ENCODE measurements at regions not wholly inside any gene's neighbourhood (a gene's known extent, or its start where the extent isn't known, plus 50 kb on each side); places are given as distances from the start of the nearest gene placed in this dataset.

- Mint-ChIP-seq H3K9me3 (peaks cover 7 to 20% (median 9%) of the 10 kb centered on the region in 7 donors), H3K27me3 (ENCODE audit: low read depth in 3 of 3) (peaks cover 8 to 17% (median 13%) of the 10 kb centered on the region in 3 donors), H3K36me3 (no peaks in the 10 kb centered on the region), H3K4me3 (no peak overlapping the region), H3K4me1 (no peaks in the 10 kb centered on the region), H3K27ac (no peak overlapping the region)
- H3K4me2 ChIP-seq (replicated peaks; ENCODE audit: extremely low read depth, low read length, poor library complexity, severe bottlenecking) = no peak overlapping the region
- no peaks in the 10 kb centered on the region for H3K4me1 ChIP-seq (ENCODE audit: control insufficient read depth in 1 of 2, insufficient read depth in 2 of 2, low read length in 2 of 2)
- DNase-seq = no peak
- H2AFZ ChIP-seq (ENCODE audit: insufficient read depth, low read depth, low read length, poor library complexity, severe bottlenecking) = no peak overlapping the region
- TF ChIP-seq CTCF (IDR thresholded peaks at IDR 0.05) = no peak
- intact Hi-C loops (cut with micrococcal nuclease) = no loop called here
- no peaks in the 10 kb centered on the region for H4K20me1 ChIP-seq (ENCODE audit: insufficient read depth, low read length)
- H3K27me3 ChIP-seq (ENCODE audit: control insufficient read depth in 2 of 2, insufficient read depth in 2 of 2, low read length in 2 of 2) = no peaks in the 10 kb centered on the region
- no peak overlapping the region for H3K9ac ChIP-seq (ENCODE audit: insufficient read depth, low read length, poor library complexity, severe bottlenecking)
- H3K36me3 ChIP-seq (replicated peaks in 1 of 2; ENCODE audit: control insufficient read depth in 1 of 2, insufficient read depth in 2 of 2, low read length in 2 of 2) = no peaks in the 10 kb centered on the region
- no peak overlapping the region for H3K27ac ChIP-seq (ENCODE audit: low read depth in 1 of 2, low read length in 2 of 2)
- H3K79me2 ChIP-seq (ENCODE audit: insufficient read depth, low read length) = no peaks in the 10 kb centered on the region
- no peak overlapping the region for H3K4me3 ChIP-seq (replicated peaks in 1 of 3; ENCODE audit: low read depth in 2 of 3, low read length in 3 of 3)
- peaks cover 0 to 7% of the 10 kb centered on the region in 2 donors for H3K9me3 ChIP-seq (replicated peaks in 1 of 2; ENCODE audit: control insufficient read depth in 1 of 2, insufficient read depth in 1 of 2, low read length in 2 of 2)
These were observed 201.4 kb downstream of the KIF26A start for GRCh38 chr14:104339829-104340228.

GRCh38 chr14:104341532-104342434, 203.4 kb downstream of the KIF26A start:
- Histone ChIP-seq H3K27ac (ENCODE audit: low read depth in 1 of 2, low read length in 2 of 2) (no peak overlapping the region), H3K36me3 (replicated peaks in 1 of 2; ENCODE audit: control insufficient read depth in 1 of 2, insufficient read depth in 2 of 2, low read length in 2 of 2) (no peaks in the 10 kb centered on the region), H3K4me3 (replicated peaks in 1 of 3; ENCODE audit: low read depth in 2 of 3, low read length in 3 of 3) (no peak overlapping the region), H3K4me1 (ENCODE audit: control insufficient read depth in 1 of 2, insufficient read depth in 2 of 2, low read length in 2 of 2) (no peaks in the 10 kb centered on the region), H3K9ac (ENCODE audit: insufficient read depth, low read length, poor library complexity, severe bottlenecking) (no peak overlapping the region), H3K79me2 (ENCODE audit: insufficient read depth, low read length) (no peaks in the 10 kb centered on the region), H2AFZ (ENCODE audit: insufficient read depth, low read depth, low read length, poor library complexity, severe bottlenecking) (no peak overlapping the region), H3K27me3 (ENCODE audit: control insufficient read depth in 2 of 2, insufficient read depth in 2 of 2, low read length in 2 of 2) (no peaks in the 10 kb centered on the region), H3K9me3 (replicated peaks in 1 of 2; ENCODE audit: control insufficient read depth in 1 of 2, insufficient read depth in 1 of 2, low read length in 2 of 2) (peaks cover 0 to 7% of the 10 kb centered on the region in 2 donors), H4K20me1 (ENCODE audit: insufficient read depth, low read length) (no peaks in the 10 kb centered on the region), H3K4me2 (replicated peaks; ENCODE audit: extremely low read depth, low read length, poor library complexity, severe bottlenecking) (no peak overlapping the region)
- Mint-ChIP-seq H3K36me3 (no peaks in the 10 kb centered on the region), H3K9me3 (peaks cover 7 to 18% (median 9%) of the 10 kb centered on the region in 7 donors), H3K4me3 (no peak overlapping the region), H3K27ac (peak overlapping the region in 1 of 7 donors; percentile 24), H3K4me1 (no peaks in the 10 kb centered on the region), H3K27me3 (ENCODE audit: low read depth in 3 of 3) (peaks cover 8 to 17% (median 13%) of the 10 kb centered on the region in 3 donors)
- DNase-seq = no peak
- peak; percentile 21 for TF ChIP-seq CTCF (IDR thresholded peaks at IDR 0.05)
- intact Hi-C loops (cut with micrococcal nuclease) = no loop called here
- whole genome bisulfite sequencing (ENCODE audit: insufficient coverage) = 49% methylated on average over 22 of the region's 27 CpGs

Data from CD14-positive monocyte (primary cell).